SH-SY5Y (cell line): ENCODE measurements at regions not wholly inside any gene's neighbourhood (a gene's known extent, or its start where the extent isn't known, plus 50 kb on each side); places are given as distances from the start of the nearest gene placed in this dataset.

Experiments
- GATA2 ChIP-seq: IDR thresholded peaks from 2 replicates; pipeline ENCODE4 v1.6.1; 2011; ENCODE audit warnings: mild to moderate bottlenecking, low read depth, low read length
- GATA3 ChIP-seq: IDR thresholded peaks from 2 replicates; pipeline ENCODE4 v1.6.1; 2011; ENCODE audit warnings: low read depth, mild to moderate bottlenecking, low read length, moderate library complexity

GRCh38 chr10:78367751-78368150, 334.1 kb downstream of the RPS24 start:
- TF ChIP-seq GATA3 (no peak), GATA2 (no peak)
